SK-N-SH (cell line): ENCODE measurements at regions not wholly inside any gene's neighbourhood (a gene's known extent, or its start where the extent isn't known, plus 50 kb on each side); places are given as distances from the start of the nearest gene placed in this dataset.

Experiments used
- CTCF ChIA-PET: fragments of 300-600, 350-600 bp; formaldehyde crosslinking; extraction: SDS; loops from one replicate; lab custom pipeline; 2021; lab: Yijun Ruan, JAX
- POLR2A ChIA-PET: fragments of 350-600 bp; sonication (Branson Sonifier 250); formaldehyde crosslinking; extraction: SDS; loops from one replicate; lab custom pipeline; 2020; ENCODE audit warnings: antibody characterized with exemption, inconsistent platforms; lab: Yijun Ruan, JAX
- DNase-seq: peaks from one replicate; pipeline ENCODE4 v3.0.0; 2012
- H2AFZ ChIP-seq: fragments of 200-600 bp; sonication (generic); 2 replicates; pipeline ENCODE4 v1.8.1; 2016; ENCODE audit warnings: antibody characterized with exemption, mild to moderate bottlenecking, low read depth
- H3F3A ChIP-seq: fragments of 200-600 bp; sonication (generic); replicated peaks from 2 replicates; pipeline ENCODE3; 2016; ENCODE audit warnings: antibody characterized with exemption, mild to moderate bottlenecking; ENCODE audit not compliant: insufficient read depth
- H3K27ac ChIP-seq, 2 experiments: fragments of 200-500 bp in 1 of 2; fragments of 200-600 bp in 1 of 2; sonication (Bioruptor generic) in 1 of 2; sonication (generic), shearing (Covaris generic) in 1 of 2; 2 replicates each; pipeline versions ENCODE4 v1.5.1 to v1.6.1; 2014 to 2016; ENCODE audit warnings: low read depth in 2 of 2, inconsistent platforms in 1 of 2, low read length in 1 of 2, mild to moderate bottlenecking in 1 of 2, mixed read lengths in 1 of 2
- H3K27me3 ChIP-seq: fragments of 200-600 bp; sonication (generic), shearing (Covaris generic); 2 replicates; pipeline ENCODE4 v1.6.1; 2016; ENCODE audit warnings: mixed run types; ENCODE audit not compliant: insufficient read depth
- H3K36me3 ChIP-seq, 2 experiments: fragments of 200-500 bp in 1 of 2; fragments of 200-600 bp in 1 of 2; sonication (Bioruptor generic) in 1 of 2; sonication (generic) in 1 of 2; replicated peaks in 1 of 2; 2 replicates each; pipeline versions ENCODE3 to v1.5.1; 2014 to 2016; ENCODE audit warnings: low read length in 1 of 2, mild to moderate bottlenecking in 1 of 2; ENCODE audit not compliant: insufficient read depth in 2 of 2, control insufficient read depth in 1 of 2
- H3K4me1 ChIP-seq, 2 experiments: fragments of 200-500 bp in 1 of 2; fragments of 200-600 bp in 1 of 2; sonication (Bioruptor generic) in 1 of 2; sonication (generic), shearing (Covaris generic) in 1 of 2; 2 replicates each; pipeline versions ENCODE4 v1.5.1 to v1.6.1; 2014 to 2016; ENCODE audit warnings: low read depth in 1 of 2, low read length in 1 of 2, mixed run types in 1 of 2; ENCODE audit not compliant: insufficient read depth in 2 of 2, control insufficient read depth in 1 of 2
- H3K4me2 ChIP-seq: fragments of 200-600 bp; sonication (generic), shearing (Covaris generic); 2 replicates; pipeline ENCODE4 v1.6.1; 2017; ENCODE audit warnings: mixed run types
- H3K4me3 ChIP-seq, 2 experiments: fragments of 200-500 bp in 1 of 2; fragments of 200-600 bp in 1 of 2; sonication (Bioruptor generic) in 1 of 2; sonication (generic), shearing (Covaris generic) in 1 of 2; 2 replicates each; pipeline versions ENCODE4 v1.5.1 to v1.8.1; 2014 to 2016; ENCODE audit warnings: low read depth in 2 of 2, inconsistent platforms in 1 of 2, low read length in 1 of 2, mild to moderate bottlenecking in 1 of 2, mixed read lengths in 1 of 2, moderate library complexity in 1 of 2
- H3K79me2 ChIP-seq: fragments of 200-600 bp; sonication (generic); 2 replicates; pipeline ENCODE4 v1.8.1; 2017; ENCODE audit warnings: mild to moderate bottlenecking; ENCODE audit not compliant: insufficient read depth
- H3K9ac ChIP-seq: fragments of 200-600 bp; sonication (generic); 2 replicates; pipeline ENCODE4 v1.6.1; 2017; ENCODE audit warnings: mixed run types
- H3K9me2 ChIP-seq: fragments of 200-600 bp; sonication (generic); 2 replicates; pipeline ENCODE4 v1.6.1; 2017; ENCODE audit warnings: mixed run types
- H3K9me3 ChIP-seq: fragments of 200-600 bp; sonication (generic); 2 replicates; pipeline ENCODE4 v1.6.1; 2017; ENCODE audit warnings: mixed run types, mild to moderate bottlenecking, moderate library complexity
- H4K20me1 ChIP-seq: fragments of 200-600 bp; sonication (generic); 2 replicates; pipeline ENCODE4 v1.6.1; 2017; ENCODE audit warnings: mild to moderate bottlenecking, mixed run types; ENCODE audit not compliant: insufficient read depth
- EZH2phosphoT487 ChIP-seq: fragments of 200-600 bp; sonication (generic); IDR thresholded peaks from 2 replicates; pipeline ENCODE4 v1.6.1; 2017; ENCODE audit warnings: low read depth, mixed run types, mild to moderate bottlenecking, antibody characterized with exemption, moderate library complexity, borderline replicate concordance
- FOXM1 ChIP-seq: IDR thresholded peaks from 2 replicates; pipeline ENCODE4 v1.4.0; 2012; ENCODE audit warnings: low read depth, mild to moderate bottlenecking
- GATA2 ChIP-seq: sonication (generic); formaldehyde crosslinking; IDR thresholded peaks from 2 replicates; pipeline ENCODE4 v1.5.0; 2020; ENCODE audit warnings: mild to moderate bottlenecking, missing genetic modification reagents
- MXI1 ChIP-seq: IDR thresholded peaks from 2 replicates; pipeline ENCODE4 v1.6.1; 2012; ENCODE audit warnings: mild to moderate bottlenecking, low read depth, low read length, improper control_type of control experiment
- NFIC ChIP-seq: IDR thresholded peaks from 2 replicates; pipeline ENCODE4 v1.4.0; 2012; ENCODE audit warnings: borderline replicate concordance
- RAD21 ChIP-seq: IDR thresholded peaks from 2 replicates; pipeline ENCODE4 v1.6.1; 2012; ENCODE audit warnings: mild to moderate bottlenecking, low read length
- RCOR1 ChIP-seq: fragments of 150-350 bp; IDR thresholded peaks from 2 replicates; pipeline ENCODE4 v1.6.1; 2017; ENCODE audit warnings: antibody characterized with exemption, low read length
- SMC3 ChIP-seq: IDR thresholded peaks from 2 replicates; pipeline ENCODE4 v1.6.1; 2012; ENCODE audit warnings: low read depth, low read length, improper control_type of control experiment
- TAF1 ChIP-seq: IDR thresholded peaks from 2 replicates; pipeline ENCODE4 v1.6.1; 2012; ENCODE audit warnings: low read depth, mild to moderate bottlenecking, low read length, moderate library complexity, borderline replicate concordance
- TEAD4 ChIP-seq: IDR thresholded peaks from 2 replicates; pipeline ENCODE4 v1.4.0; 2012; ENCODE audit warnings: mild to moderate bottlenecking, borderline replicate concordance; ENCODE audit not compliant: insufficient read depth
- YY1 ChIP-seq: IDR thresholded peaks from 2 replicates; pipeline ENCODE4 v1.4.0; 2012; ENCODE audit warnings: low read depth, mild to moderate bottlenecking
- WGBS: methylation state at CpG from one replicate; pipeline ENCODE4 v1.1.6; 2017; ENCODE audit warnings: low lambda C conversion rate; 5-methylcytosine and 5-hydroxymethylcytosine counted together
- TF ChIP-seq, protein P1 (sequence below): IDR thresholded peaks from 2 replicates; pipeline ENCODE4; 2012
- TF ChIP-seq, protein P2 (sequence below): IDR thresholded peaks from 2 replicates; pipeline ENCODE4 v1.6.1; 2012; ENCODE audit warnings: mild to moderate bottlenecking, low read depth, low read length, moderate library complexity
- TF ChIP-seq, protein P3 (sequence below): IDR thresholded peaks from 2 replicates; pipeline ENCODE4 v1.4.0; 2012; ENCODE audit warnings: low read depth, borderline replicate concordance
- TF ChIP-seq, protein P4 (sequence below): IDR thresholded peaks from 2 replicates; pipeline ENCODE4 v1.4.0; 2012; ENCODE audit warnings: low read depth

DNA sequence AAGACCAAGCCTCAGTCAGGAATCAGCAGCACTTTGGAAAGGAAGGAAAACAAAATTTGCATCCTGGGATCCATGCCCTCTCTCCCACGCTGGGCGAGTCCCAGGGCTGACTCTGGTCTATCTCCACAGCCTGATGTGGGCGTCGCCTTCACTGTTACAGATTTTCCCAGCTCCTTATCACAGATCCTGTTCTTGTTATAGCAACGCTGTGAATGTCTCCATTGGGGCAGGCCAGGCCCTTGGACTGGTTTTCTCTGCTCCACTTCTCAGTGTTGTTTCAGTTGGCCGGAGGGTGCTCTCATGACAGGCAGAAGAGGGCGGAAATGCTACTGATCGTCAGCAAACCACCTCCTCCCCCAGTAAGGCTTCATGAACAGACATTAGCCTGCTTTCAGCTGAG is 127.9 kb upstream of the CDH11 start (continued):
- TF ChIP-seq NFIC: no peak
- TF ChIP-seq, protein P1, sequence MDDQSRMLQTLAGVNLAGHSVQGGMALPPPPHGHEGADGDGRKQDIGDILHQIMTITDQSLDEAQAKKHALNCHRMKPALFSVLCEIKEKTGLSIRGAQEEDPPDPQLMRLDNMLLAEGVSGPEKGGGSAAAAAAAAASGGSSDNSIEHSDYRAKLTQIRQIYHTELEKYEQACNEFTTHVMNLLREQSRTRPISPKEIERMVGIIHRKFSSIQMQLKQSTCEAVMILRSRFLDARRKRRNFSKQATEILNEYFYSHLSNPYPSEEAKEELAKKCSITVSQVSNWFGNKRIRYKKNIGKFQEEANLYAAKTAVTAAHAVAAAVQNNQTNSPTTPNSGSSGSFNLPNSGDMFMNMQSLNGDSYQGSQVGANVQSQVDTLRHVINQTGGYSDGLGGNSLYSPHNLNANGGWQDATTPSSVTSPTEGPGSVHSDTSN: no peak
- TF ChIP-seq, protein P2, sequence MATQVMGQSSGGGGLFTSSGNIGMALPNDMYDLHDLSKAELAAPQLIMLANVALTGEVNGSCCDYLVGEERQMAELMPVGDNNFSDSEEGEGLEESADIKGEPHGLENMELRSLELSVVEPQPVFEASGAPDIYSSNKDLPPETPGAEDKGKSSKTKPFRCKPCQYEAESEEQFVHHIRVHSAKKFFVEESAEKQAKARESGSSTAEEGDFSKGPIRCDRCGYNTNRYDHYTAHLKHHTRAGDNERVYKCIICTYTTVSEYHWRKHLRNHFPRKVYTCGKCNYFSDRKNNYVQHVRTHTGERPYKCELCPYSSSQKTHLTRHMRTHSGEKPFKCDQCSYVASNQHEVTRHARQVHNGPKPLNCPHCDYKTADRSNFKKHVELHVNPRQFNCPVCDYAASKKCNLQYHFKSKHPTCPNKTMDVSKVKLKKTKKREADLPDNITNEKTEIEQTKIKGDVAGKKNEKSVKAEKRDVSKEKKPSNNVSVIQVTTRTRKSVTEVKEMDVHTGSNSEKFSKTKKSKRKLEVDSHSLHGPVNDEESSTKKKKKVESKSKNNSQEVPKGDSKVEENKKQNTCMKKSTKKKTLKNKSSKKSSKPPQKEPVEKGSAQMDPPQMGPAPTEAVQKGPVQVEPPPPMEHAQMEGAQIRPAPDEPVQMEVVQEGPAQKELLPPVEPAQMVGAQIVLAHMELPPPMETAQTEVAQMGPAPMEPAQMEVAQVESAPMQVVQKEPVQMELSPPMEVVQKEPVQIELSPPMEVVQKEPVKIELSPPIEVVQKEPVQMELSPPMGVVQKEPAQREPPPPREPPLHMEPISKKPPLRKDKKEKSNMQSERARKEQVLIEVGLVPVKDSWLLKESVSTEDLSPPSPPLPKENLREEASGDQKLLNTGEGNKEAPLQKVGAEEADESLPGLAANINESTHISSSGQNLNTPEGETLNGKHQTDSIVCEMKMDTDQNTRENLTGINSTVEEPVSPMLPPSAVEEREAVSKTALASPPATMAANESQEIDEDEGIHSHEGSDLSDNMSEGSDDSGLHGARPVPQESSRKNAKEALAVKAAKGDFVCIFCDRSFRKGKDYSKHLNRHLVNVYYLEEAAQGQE: no peak
- no peak for TF ChIP-seq RCOR1
- TF ChIP-seq MXI1: no peak
- TF ChIP-seq, protein P3, sequence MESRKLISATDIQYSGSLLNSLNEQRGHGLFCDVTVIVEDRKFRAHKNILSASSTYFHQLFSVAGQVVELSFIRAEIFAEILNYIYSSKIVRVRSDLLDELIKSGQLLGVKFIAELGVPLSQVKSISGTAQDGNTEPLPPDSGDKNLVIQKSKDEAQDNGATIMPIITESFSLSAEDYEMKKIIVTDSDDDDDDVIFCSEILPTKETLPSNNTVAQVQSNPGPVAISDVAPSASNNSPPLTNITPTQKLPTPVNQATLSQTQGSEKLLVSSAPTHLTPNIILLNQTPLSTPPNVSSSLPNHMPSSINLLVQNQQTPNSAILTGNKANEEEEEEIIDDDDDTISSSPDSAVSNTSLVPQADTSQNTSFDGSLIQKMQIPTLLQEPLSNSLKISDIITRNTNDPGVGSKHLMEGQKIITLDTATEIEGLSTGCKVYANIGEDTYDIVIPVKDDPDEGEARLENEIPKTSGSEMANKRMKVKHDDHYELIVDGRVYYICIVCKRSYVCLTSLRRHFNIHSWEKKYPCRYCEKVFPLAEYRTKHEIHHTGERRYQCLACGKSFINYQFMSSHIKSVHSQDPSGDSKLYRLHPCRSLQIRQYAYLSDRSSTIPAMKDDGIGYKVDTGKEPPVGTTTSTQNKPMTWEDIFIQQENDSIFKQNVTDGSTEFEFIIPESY: no peak
- TF ChIP-seq RAD21: no peak

DNA sequence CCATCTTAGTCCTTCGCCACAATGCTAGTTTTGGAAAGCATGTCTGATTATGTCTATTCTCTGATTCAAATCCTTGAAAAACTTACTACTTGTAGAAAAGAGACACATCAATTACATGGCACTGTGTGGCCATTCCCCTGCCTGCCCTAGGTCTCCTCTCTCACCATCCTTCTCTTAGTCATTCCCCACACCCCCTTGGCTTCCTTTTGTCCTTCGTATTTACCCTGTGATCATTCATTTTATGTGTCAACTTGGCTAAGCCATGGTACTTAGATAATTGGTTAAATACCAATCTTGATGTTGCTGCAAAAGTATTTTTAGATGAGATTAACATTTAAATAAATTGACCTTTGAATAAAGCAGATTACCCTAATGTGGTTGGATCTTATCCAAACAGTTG is 122.9 kb upstream of the CDH11 start:
- H3K9me3 ChIP-seq: no peaks in the 10 kb centered on the region
- no peaks in the 10 kb centered on the region for H3K9me2 ChIP-seq
- H3K27ac ChIP-seq: no peak overlapping the region
- H3K36me3 ChIP-seq: no peaks in the 10 kb centered on the region
- WGBS: 33% methylated on average over 2 of the region's 2 CpGs
- no peaks in the 10 kb centered on the region for H3K79me2 ChIP-seq
- H3K4me2 ChIP-seq: no peak overlapping the region
- no peaks in the 10 kb centered on the region for H4K20me1 ChIP-seq
- H3K27me3 ChIP-seq: no peaks in the 10 kb centered on the region
- no peak for DNase-seq
- peaks cover 0 to under 1% of the 10 kb centered on the region in 2 experiments; a peak in 1 of 4 replicates for H3K4me1 ChIP-seq
- TF ChIP-seq, protein P2: no peak
- no peak for TF ChIP-seq TEAD4
- TF ChIP-seq EZH2phosphoT487: no peak
- TF ChIP-seq FOXM1: no peak
- TF ChIP-seq TAF1: no peak
- TF ChIP-seq SMC3: no peak
- TF ChIP-seq GATA2: no peak
- no peak for TF ChIP-seq YY1
- TF ChIP-seq, protein P4, sequence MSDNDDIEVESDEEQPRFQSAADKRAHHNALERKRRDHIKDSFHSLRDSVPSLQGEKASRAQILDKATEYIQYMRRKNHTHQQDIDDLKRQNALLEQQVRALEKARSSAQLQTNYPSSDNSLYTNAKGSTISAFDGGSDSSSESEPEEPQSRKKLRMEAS: no peak
- H3K9ac ChIP-seq: no peak overlapping the region
- ChIA-PET POLR2A (no interaction called here), CTCF (no interaction called here)
- H3K4me3 ChIP-seq: no peak overlapping the region
- H3F3A ChIP-seq: no peaks in the 10 kb centered on the region
- no peak overlapping the region for H2AFZ ChIP-seq
